Prostate gland (tissue), 2 donors: ENCODE measurements at regions not wholly inside any gene's neighbourhood (a gene's known extent, or its start where the extent isn't known, plus 50 kb on each side); places are given as distances from the start of the nearest gene placed in this dataset.

Experiments used
- CTCF ChIP-seq, 4 experiments: fragments of 200-600 bp in 2 of 4; fragments of 450-650 bp in 2 of 4; sonication (generic) in 2 of 4; IDR thresholded peaks; 1 replicate in 3 of 4; 2 replicates in 1 of 4; pipeline ENCODE4 v1.5.1; 2016 to 2019; ENCODE audit warnings: antibody characterized with exemption in 4 of 4, mild to moderate bottlenecking in 2 of 4, moderate library complexity in 2 of 4
- POLR2A ChIP-seq: fragments of 450-650 bp; IDR thresholded peaks from one replicate; pipeline ENCODE4 v1.6.1; 2016; ENCODE audit warnings: antibody characterized with exemption, mild to moderate bottlenecking
- POLR2AphosphoS5 ChIP-seq: sonication (generic); formaldehyde crosslinking; IDR thresholded peaks from one replicate; pipeline ENCODE4 v1.6.1; 2017; ENCODE audit warnings: antibody characterized with exemption

DNA sequence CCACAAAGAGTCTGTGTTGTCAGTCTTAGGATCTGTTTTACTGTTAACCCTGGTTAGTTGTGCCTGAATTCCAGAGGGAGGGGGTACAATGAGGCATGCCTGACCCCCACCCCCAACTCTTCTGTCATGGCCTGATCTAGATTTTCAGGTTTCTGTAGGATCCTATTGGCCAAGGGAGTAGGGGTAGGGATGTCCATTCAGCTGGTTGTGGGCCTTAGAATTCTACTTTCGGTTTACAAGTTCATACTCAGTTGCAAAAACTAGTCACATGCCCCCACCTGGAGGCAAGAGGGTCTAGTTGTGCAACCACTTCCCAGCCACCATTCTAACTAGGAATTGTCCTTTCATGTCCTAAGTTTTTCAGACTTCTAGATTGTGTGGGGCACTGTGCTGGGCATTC lies 94.3 kb upstream of the MBNL2 start:
- no peak for TF ChIP-seq CTCF (IDR thresholded peaks at IDR 0.05)
- TF ChIP-seq POLR2A = no peak
- TF ChIP-seq POLR2AphosphoS5 = no peak
